ENCODE measurements at regions not wholly inside any gene's neighbourhood (a gene's known extent, or its start where the extent isn't known, plus 50 kb on each side); places are given as distances from the start of the nearest gene placed in this dataset.

- no peaks in the 10 kb centered on the region for H3K9me3 ChIP-seq (ENCODE audit: control insufficient read depth, insufficient read depth, low read length)
- H3K4ac ChIP-seq (ENCODE audit: low read depth, low read length): no peak overlapping the region
- H3K36me3 ChIP-seq (ENCODE audit: control insufficient read depth, insufficient read depth, low read length): no peaks in the 10 kb centered on the region
- DNase-seq: no peak
- no peak overlapping the region for H3K9ac ChIP-seq (ENCODE audit: low read depth, low read length)
- no peak overlapping the region for H3K4me2 ChIP-seq (ENCODE audit: low read depth, low read length)
- H2AK5ac ChIP-seq (ENCODE audit: low read depth, low read length): no peak overlapping the region
- H4K20me1 ChIP-seq (ENCODE audit: insufficient read depth, low read length): no peaks in the 10 kb centered on the region
- no TSS peak for BruUV-seq (replicated peaks)
- H2BK5ac ChIP-seq (ENCODE audit: low read depth, low read length, poor library complexity, severe bottlenecking): no peak overlapping the region
- H2BK20ac ChIP-seq (ENCODE audit: low read depth, low read length): no peak overlapping the region
- no CpG with 5 or more reads among the region's 3 CpGs for WGBS, 2 experiments (ENCODE audit: extremely low coverage in 2 of 2, insufficient read length in 1 of 2)
- ATAC-seq (ENCODE audit: low read depth): no peak
- ChIA-PET POLR2A (ENCODE audit: unreplicated experiment) (no interaction called here), CTCF (no interaction called here)
- no peak overlapping the region for H4K5ac ChIP-seq (ENCODE audit: low read depth, low read length)
- in situ Hi-C loops (cut with MboI; ENCODE audit: low sequenced_read_pairs) (no loop called here), intact Hi-C loops (cut with micrococcal nuclease) (no loop called here), dilution Hi-C loops (cut with HindIII; ENCODE audit: low sequenced_read_pairs, unreplicated experiment) (no loop called here)
- no peak overlapping the region for H3K56ac ChIP-seq (ENCODE audit: extremely low read depth, insufficient read depth, low read length)
- no peak overlapping the region for H3K14ac ChIP-seq (replicated peaks; ENCODE audit: low read depth, low read length)
- H3K18ac ChIP-seq (ENCODE audit: low read depth, low read length): no peak overlapping the region
- H2AK9ac ChIP-seq (replicated peaks; ENCODE audit: low read depth, low read length, poor library complexity): no peak overlapping the region
- H2BK15ac ChIP-seq (ENCODE audit: low read depth, low read length): no peak overlapping the region
- H2BK120ac ChIP-seq (ENCODE audit: low read depth, low read length): no peak overlapping the region
- H4K91ac ChIP-seq (ENCODE audit: insufficient read depth, low read depth, low read length): no peak overlapping the region
- H2AFZ ChIP-seq (replicated peaks; ENCODE audit: low read length, poor library complexity): no peak overlapping the region
- no peaks in the 10 kb centered on the region; the same call in 1 of the 2 replicates for H3K27me3 ChIP-seq (ENCODE audit: control insufficient read depth, insufficient read depth, low read length)
- H4K8ac ChIP-seq (ENCODE audit: low read depth in 2 of 2, low read length in 2 of 2): no peak overlapping the region
- no peak overlapping the region for H3K4me3 ChIP-seq (ENCODE audit: insufficient read depth, low read depth, low read length)
- TF ChIP-seq ELK1 (IDR thresholded peaks at IDR 0.05; ENCODE audit: borderline replicate concordance, low read depth, low read length) (no peak), MXI1 (IDR thresholded peaks at IDR 0.05; ENCODE audit: borderline replicate concordance, low read depth, low read length) (no peak), RCOR1 (IDR thresholded peaks at IDR 0.05; ENCODE audit: insufficient replicate concordance, low read length) (no peak), USF2 (IDR thresholded peaks at IDR 0.05; ENCODE audit: low read depth, low read length) (no peak), MAZ (IDR thresholded peaks at IDR 0.05; ENCODE audit: borderline replicate concordance, low read depth, low read length) (no peak), NFE2L2 (IDR thresholded peaks at IDR 0.05; ENCODE audit: low read depth, low read length) (no peak), CTCF (conservative IDR thresholded peaks at IDR 0.05; ENCODE audit: low read depth, low read length) (no peak), SMC3 (IDR thresholded peaks at IDR 0.05; ENCODE audit: low read depth, low read length) (no peak), RFX5 (IDR thresholded peaks at IDR 0.05; ENCODE audit: low read depth, low read length) (no peak)
- no peaks in the 10 kb centered on the region for H3K79me1 ChIP-seq (ENCODE audit: low read depth in 1 of 2, low read length in 2 of 2)
- no peaks in the 10 kb centered on the region for H3K9me1 ChIP-seq (ENCODE audit: insufficient read depth, low read length)
- H3K27ac ChIP-seq (ENCODE audit: insufficient read depth, low read length): no peak overlapping the region
- H3K23ac ChIP-seq (ENCODE audit: low read depth, low read length): no peak overlapping the region
- H3K4me1 ChIP-seq (ENCODE audit: control insufficient read depth, insufficient read depth, low read length): no peaks in the 10 kb centered on the region
Observed at GRCh38 chr1:239893127-239893731, 198.5 kb upstream of the FMN2 start.

Data from IMR-90 (cell line).